H1 (cell line): ENCODE measurements at regions not wholly inside any gene's neighbourhood (a gene's known extent, or its start where the extent isn't known, plus 50 kb on each side); places are given as distances from the start of the nearest gene placed in this dataset.

Experiments
- CTCF ChIA-PET: fragments of 300-600 bp; sonication (Branson Sonifier 250); formaldehyde crosslinking; loops from one replicate; lab custom pipeline; 2021; ENCODE audit not compliant: partially characterized antibody; lab: Charles Lee
- POLR2A ChIA-PET: fragments of 300-600 bp; sonication (Branson Sonifier 250); formaldehyde crosslinking; loops from one replicate; lab custom pipeline; 2021; ENCODE audit warnings: inconsistent platforms; ENCODE audit not compliant: partially characterized antibody; lab: Charles Lee
- DNase-seq, 2 experiments: peaks; one replicate each; pipeline versions ENCODE4 v3.0.0 to v3.0.0-alpha.2; 2010 to 2022; ENCODE audit warnings: low spot score in 2 of 2, low read depth in 1 of 2, mixed read lengths in 1 of 2
- FAIRE-seq: peaks from 2 replicates; lab custom pipeline; 2011; peaks lifted over from hg19 to GRCh38; lab: Jason Lieb, UNC
- H2AFZ ChIP-seq: 2 replicates; pipeline ENCODE4 v1.8.1; 2012; ENCODE audit warnings: low read length, inconsistent platforms
- H2AK5ac ChIP-seq: 2 replicates; pipeline ENCODE4 v1.6.1; 2013; ENCODE audit warnings: low read depth, low read length
- H2BK120ac ChIP-seq: replicated peaks from 2 replicates; pipeline ENCODE3; 2013; ENCODE audit warnings: low read depth, low read length, inconsistent platforms
- H2BK12ac ChIP-seq: 2 replicates; pipeline ENCODE4 v1.6.1; 2013; ENCODE audit warnings: low read depth, low read length
- H2BK15ac ChIP-seq: 2 replicates; pipeline ENCODE4 v1.6.1; 2013; ENCODE audit warnings: low read length
- H2BK20ac ChIP-seq: 2 replicates; pipeline ENCODE4 v1.6.1; 2013; ENCODE audit warnings: low read length
- H2BK5ac ChIP-seq: 2 replicates; pipeline ENCODE4 v1.6.1; 2013; ENCODE audit warnings: low read depth, low read length
- H3K14ac ChIP-seq: 2 replicates; pipeline ENCODE4 v1.6.1; 2013; ENCODE audit warnings: inconsistent platforms; ENCODE audit not compliant: insufficient read length
- H3K18ac ChIP-seq: 2 replicates; pipeline ENCODE4 v1.6.1; 2013; ENCODE audit warnings: low read length; ENCODE audit errors: extremely low read depth
- H3K23ac ChIP-seq: 2 replicates; pipeline ENCODE4 v1.6.1; 2013; ENCODE audit warnings: inconsistent platforms; ENCODE audit not compliant: insufficient read length
- H3K23me2 ChIP-seq: 2 replicates; pipeline ENCODE4 v1.6.1; 2013; ENCODE audit warnings: low read depth, low read length
- H3K27ac ChIP-seq: 2 replicates; pipeline ENCODE4 v1.6.1; 2011; ENCODE audit warnings: low read depth, low read length, inconsistent platforms
- H3K27me3 ChIP-seq, 4 experiments: replicated peaks in 1 of 4; 1 replicate in 1 of 4; 2 replicates in 3 of 4; pipeline versions ENCODE4 v1.6.1 to v1.8.1; 2011 to 2013; ENCODE audit warnings: low read length in 3 of 4, mild to moderate bottlenecking in 3 of 4, inconsistent platforms in 2 of 4, mixed read lengths in 2 of 4, moderate library complexity in 1 of 4; ENCODE audit not compliant: control insufficient read depth in 3 of 4, insufficient read depth in 3 of 4; ENCODE audit errors: extremely low read depth in 1 of 4
- H3K36me3 ChIP-seq, 4 experiments: 2 replicates each; pipeline versions ENCODE4 v1.6.1 to v1.8.1; 2011 to 2013; ENCODE audit warnings: mild to moderate bottlenecking in 4 of 4, low read length in 3 of 4, moderate library complexity in 2 of 4, control low read depth in 1 of 4, inconsistent platforms in 1 of 4; ENCODE audit not compliant: insufficient read depth in 4 of 4, control insufficient read depth in 2 of 4
- H3K4ac ChIP-seq: replicated peaks from 2 replicates; pipeline ENCODE3; 2013; ENCODE audit warnings: low read length, low read depth, mixed read lengths, inconsistent platforms; ENCODE audit not compliant: insufficient read length
- H3K4me1 ChIP-seq, 4 experiments: replicated peaks in 1 of 4; 1 replicate in 1 of 4; 2 replicates in 3 of 4; pipeline versions ENCODE4 v1.6.1 to v1.8.1; 2011 to 2013; ENCODE audit warnings: low read length in 3 of 4, inconsistent platforms in 2 of 4, mixed read lengths in 1 of 4; ENCODE audit not compliant: insufficient read depth in 4 of 4, control insufficient read depth in 3 of 4
- H3K4me2 ChIP-seq, 2 experiments: 2 replicates each; pipeline versions ENCODE4 v1.6.1 to v1.8.1; 2011 to 2013; ENCODE audit warnings: low read depth in 2 of 2, low read length in 2 of 2, control low read depth in 1 of 2, inconsistent platforms in 1 of 2, mild to moderate bottlenecking in 1 of 2; ENCODE audit not compliant: insufficient read depth in 1 of 2
- H3K4me3 ChIP-seq, 4 experiments: fragments of 200-600, 300-600 bp in 1 of 4; sonication (generic), shearing (Covaris generic), sonication (Bioruptor Twin) in 1 of 4; 2 replicates each; pipeline versions ENCODE4 v1.5.1 to v1.8.1; 2011 to 2016; ENCODE audit warnings: low read length in 4 of 4, low read depth in 3 of 4, control low read depth in 2 of 4, inconsistent platforms in 2 of 4, mild to moderate bottlenecking in 2 of 4, mixed read lengths in 1 of 4, moderate library complexity in 1 of 4; ENCODE audit not compliant: insufficient read depth in 2 of 4; ENCODE audit errors: extremely low read depth in 1 of 4
- H3K56ac ChIP-seq: replicated peaks from 2 replicates; pipeline ENCODE3; 2013; ENCODE audit warnings: low read depth, mild to moderate bottlenecking, mixed read lengths, low read length, inconsistent platforms; ENCODE audit not compliant: insufficient read length
- H3K79me1 ChIP-seq: 2 replicates; pipeline ENCODE4 v1.6.1; 2013; ENCODE audit warnings: low read depth, low read length, control low read depth
- H3K79me2 ChIP-seq, 2 experiments: 2 replicates each; pipeline versions ENCODE4 v1.6.1 to v1.8.1; 2012 to 2013; ENCODE audit warnings: low read length in 2 of 2, mild to moderate bottlenecking in 2 of 2, inconsistent platforms in 1 of 2; ENCODE audit not compliant: insufficient read depth in 2 of 2, control insufficient read depth in 1 of 2
- H3K9ac ChIP-seq, 4 experiments: replicated peaks in 1 of 4; 1 replicate in 1 of 4; 2 replicates in 3 of 4; pipeline versions ENCODE4 v1.6.1 to v1.8.1; 2011 to 2013; ENCODE audit warnings: low read depth in 3 of 4, low read length in 3 of 4, control low read depth in 2 of 4, mild to moderate bottlenecking in 2 of 4, moderate library complexity in 2 of 4, inconsistent platforms in 1 of 4; ENCODE audit errors: extremely low read depth in 1 of 4
- H3K9me3 ChIP-seq, 2 experiments: 2 replicates each; pipeline versions ENCODE4 v1.6.1 to v1.8.1; 2012 to 2013; ENCODE audit warnings: mild to moderate bottlenecking in 2 of 2, moderate library complexity in 2 of 2, control low read depth in 1 of 2, inconsistent platforms in 1 of 2, low read depth in 1 of 2, low read length in 1 of 2, mixed read lengths in 1 of 2; ENCODE audit not compliant: insufficient read depth in 2 of 2
- H4K20me1 ChIP-seq, 2 experiments: replicated peaks in 1 of 2; 2 replicates each; pipeline versions ENCODE3 to v1.8.1; 2011 to 2013; ENCODE audit warnings: inconsistent platforms in 2 of 2, low read length in 2 of 2, mild to moderate bottlenecking in 1 of 2; ENCODE audit not compliant: insufficient read depth in 2 of 2, control insufficient read depth in 1 of 2
- H4K5ac ChIP-seq: 2 replicates; pipeline ENCODE4 v1.6.1; 2013; ENCODE audit warnings: low read length, low read depth, mixed read lengths, inconsistent platforms; ENCODE audit not compliant: insufficient read length
- H4K8ac ChIP-seq: 2 replicates; pipeline ENCODE4 v1.8.0; 2013; ENCODE audit warnings: mild to moderate bottlenecking, moderate library complexity, low read length, inconsistent platforms; ENCODE audit not compliant: insufficient read depth; ENCODE audit errors: extremely low read depth
- H4K91ac ChIP-seq: replicated peaks from 2 replicates; pipeline ENCODE3; 2013; ENCODE audit warnings: low read length, mixed read lengths, inconsistent platforms; ENCODE audit not compliant: insufficient read length
- CREB1 ChIP-seq: IDR thresholded peaks from 2 replicates; pipeline ENCODE4 v1.6.1; 2012; ENCODE audit warnings: inconsistent platforms
- EP300 ChIP-seq, 2 experiments: IDR thresholded peaks; 1 replicate in 1 of 2; 2 replicates in 1 of 2; pipeline ENCODE4 v1.6.1; 2011 to 2012; ENCODE audit warnings: low read depth in 2 of 2, low read length in 2 of 2, mild to moderate bottlenecking in 2 of 2, borderline replicate concordance in 1 of 2, inconsistent platforms in 1 of 2, moderate library complexity in 1 of 2
- HDAC2 ChIP-seq, 2 experiments: fragments of 300-600 bp in 1 of 2; sonication (generic) in 1 of 2; IDR thresholded peaks; 2 replicates each; pipeline ENCODE4 v1.6.1; 2011 to 2012; ENCODE audit warnings: low read depth in 2 of 2, low read length in 2 of 2, mild to moderate bottlenecking in 2 of 2, moderate library complexity in 2 of 2, borderline replicate concordance in 1 of 2, inconsistent platforms in 1 of 2
- MAFK ChIP-seq: IDR thresholded peaks from 2 replicates; pipeline ENCODE4 v1.6.1; 2012; ENCODE audit warnings: low read depth, mild to moderate bottlenecking, improper control_type of control experiment, low read length
- NANOG ChIP-seq: IDR thresholded peaks from 2 replicates; pipeline ENCODE4 v1.6.1; 2011; ENCODE audit warnings: low read length, low read depth, mild to moderate bottlenecking, inconsistent platforms; ENCODE audit not compliant: insufficient read depth, poor library complexity, severe bottlenecking
- NRF1 ChIP-seq: IDR thresholded peaks from 2 replicates; pipeline ENCODE4 v1.6.1; 2011; ENCODE audit warnings: mild to moderate bottlenecking, low read depth, low read length, improper control_type of control experiment
- POLR2AphosphoS5 ChIP-seq: IDR thresholded peaks from 2 replicates; pipeline ENCODE4 v1.6.1; 2011; ENCODE audit warnings: low read depth, low read length
- RXRA ChIP-seq: IDR thresholded peaks from 2 replicates; pipeline ENCODE4 v1.6.1; 2011; ENCODE audit warnings: low read depth, mild to moderate bottlenecking, low read length, moderate library complexity; ENCODE audit not compliant: insufficient read depth
- TAF1 ChIP-seq: IDR thresholded peaks from 2 replicates; pipeline ENCODE4 v1.6.1; 2011; ENCODE audit warnings: mild to moderate bottlenecking, low read depth, low read length
- WGBS, 2 experiments: shearing (Covaris generic) in 1 of 2; methylation state at CpG; one replicate each; pipeline versions ENCODE4 v1.1.6 to v1.1.7; 2013 to 2015; ENCODE audit warnings: low lambda C conversion rate in 2 of 2, mixed read lengths in 2 of 2, inconsistent platforms in 1 of 2, low coverage in 1 of 2, missing lambda C conversion rate in 1 of 2; ENCODE audit not compliant: insufficient replicate concordance in 2 of 2, insufficient coverage in 1 of 2, insufficient read length in 1 of 2; ENCODE audit errors: extremely low coverage in 1 of 2, missing lambda C conversion rate in 1 of 2; 5-methylcytosine and 5-hydroxymethylcytosine counted together
- TF ChIP-seq, protein P1 (sequence below): IDR thresholded peaks from 2 replicates; pipeline ENCODE4 v1.6.1; 2012; ENCODE audit warnings: inconsistent platforms

DNA sequence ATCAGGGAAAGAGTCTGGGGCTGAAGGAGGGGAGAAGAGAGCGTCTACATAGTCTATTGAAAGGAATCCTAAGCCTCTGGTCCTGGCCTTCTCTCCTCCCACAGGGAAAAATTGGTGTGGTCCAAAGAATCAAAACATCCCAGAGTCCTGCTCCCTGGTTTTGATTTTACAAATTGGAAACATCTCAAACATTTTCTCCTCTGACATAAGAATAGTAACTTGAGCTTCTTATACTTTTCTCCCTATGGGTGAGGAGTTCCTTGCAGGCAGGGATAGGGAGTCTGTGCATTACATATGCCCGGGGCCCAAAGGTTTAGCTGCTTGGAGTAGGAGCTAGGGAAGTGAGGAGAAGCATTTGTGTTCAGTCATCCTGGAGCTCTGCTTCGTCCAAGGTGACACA is 120.0 kb upstream of the GGTLC1 start:
- no peak overlapping the region for H2BK20ac ChIP-seq
- no peak overlapping the region for H3K9ac ChIP-seq
- no peak overlapping the region for H4K5ac ChIP-seq
- H3K27ac ChIP-seq: no peak overlapping the region
- TF ChIP-seq, protein P1, sequence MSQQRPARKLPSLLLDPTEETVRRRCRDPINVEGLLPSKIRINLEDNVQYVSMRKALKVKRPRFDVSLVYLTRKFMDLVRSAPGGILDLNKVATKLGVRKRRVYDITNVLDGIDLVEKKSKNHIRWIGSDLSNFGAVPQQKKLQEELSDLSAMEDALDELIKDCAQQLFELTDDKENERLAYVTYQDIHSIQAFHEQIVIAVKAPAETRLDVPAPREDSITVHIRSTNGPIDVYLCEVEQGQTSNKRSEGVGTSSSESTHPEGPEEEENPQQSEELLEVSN: no peak
- TF ChIP-seq EP300 (IDR thresholded peaks at IDR 0.05; ENCODE audit: borderline replicate concordance in 1 of 2, low read depth in 2 of 2, low read length in 2 of 2) (no peak), NRF1 (no peak), NANOG (no peak), MAFK (no peak), HDAC2 (IDR thresholded peaks at IDR 0.05; ENCODE audit: borderline replicate concordance in 1 of 2, low read depth in 2 of 2, low read length in 2 of 2) (no peak), CREB1 (no peak), RXRA (no peak), TAF1 (no peak), POLR2AphosphoS5 (no peak)
- no peaks in the 10 kb centered on the region for H3K23me2 ChIP-seq
- no peaks in the 10 kb centered on the region for H3K9me3 ChIP-seq
- H2BK12ac ChIP-seq: no peak overlapping the region
- no peak overlapping the region for H2BK5ac ChIP-seq
- H3K14ac ChIP-seq: no peak overlapping the region
- no peak overlapping the region for H3K4me3 ChIP-seq
- FAIRE-seq (no peak), DNase-seq (no peak)
- no peaks in the 10 kb centered on the region for H3K27me3 ChIP-seq
- H4K20me1 ChIP-seq: no peaks in the 10 kb centered on the region
- no peak overlapping the region for H3K18ac ChIP-seq
- H3K79me2 ChIP-seq: no peaks in the 10 kb centered on the region
- no peak overlapping the region for H3K56ac ChIP-seq
- ChIA-PET CTCF (no interaction called here), POLR2A (no interaction called here)
- no peak overlapping the region for H2BK15ac ChIP-seq
- no peaks in the 10 kb centered on the region; the same call in 1 of the 2 replicates for H3K79me1 ChIP-seq
- H4K8ac ChIP-seq: no peak overlapping the region
- no peak overlapping the region for H2BK120ac ChIP-seq
- no peak overlapping the region for H4K91ac ChIP-seq
- H3K4me1 ChIP-seq: no peaks in the 10 kb centered on the region
- H2AK5ac ChIP-seq: no peak overlapping the region
- 80% methylated on average over 3 of the region's 3 CpGs; no CpG with 5 or more reads in 1 of the 2 experiments for WGBS, 2 experiments
- H2AFZ ChIP-seq: peak overlapping the region; percentile 63; the same call in 1 of the 2 replicates
- H3K36me3 ChIP-seq: no peaks in the 10 kb centered on the region
- no peak overlapping the region for H3K4me2 ChIP-seq
- no peak overlapping the region for H3K4ac ChIP-seq
- no peak overlapping the region for H3K23ac ChIP-seq
